Medulla oblongata (tissue), 1 donor: ENCODE measurements at regions not wholly inside any gene's neighbourhood (a gene's known extent, or its start where the extent isn't known, plus 50 kb on each side); places are given as distances from the start of the nearest gene placed in this dataset.

Source experiments
- DNase-seq: peaks from one replicate; pipeline ENCODE4 v3.0.0-alpha.2; 2015; ENCODE audit errors: extremely low spot score

GRCh38 chr16:17861981-17862479 is 391.3 kb upstream of the XYLT1 start:
- no peak for DNase-seq

GRCh38 chr16:17858061-17858460 is 387.3 kb upstream of the XYLT1 start:
- DNase-seq: no peak

- DNase-seq: no peak
Observed at GRCh38 chr16:17853958-17854357, 383.2 kb upstream of the XYLT1 start.

- no peak for DNase-seq
Observed at GRCh38 chr16:17852977-17853702, 382.4 kb upstream of the XYLT1 start.

GRCh38 chr16:17850581-17851250 is 380.0 kb upstream of the XYLT1 start:
- no peak for DNase-seq

GRCh38 chr16:17847234-17847795 is 376.6 kb upstream of the XYLT1 start:
- DNase-seq: no peak

GRCh38 chr16:17846030-17846429 is 375.3 kb upstream of the XYLT1 start:
- no peak for DNase-seq

- DNase-seq: no peak
Observed at GRCh38 chr16:17845031-17845430, 374.3 kb upstream of the XYLT1 start.

GRCh38 chr16:17843905-17844304 is 373.1 kb upstream of the XYLT1 start:
- no peak for DNase-seq

- no peak for DNase-seq
Observed at GRCh38 chr16:17839907-17840306, 369.1 kb upstream of the XYLT1 start.

GRCh38 chr16:17839272-17839671 is 368.5 kb upstream of the XYLT1 start:
- DNase-seq: no peak

- no peak for DNase-seq
Observed at GRCh38 chr16:17836868-17837602, 366.3 kb upstream of the XYLT1 start.

- DNase-seq: no peak
Observed at GRCh38 chr16:17835118-17835876, 364.5 kb upstream of the XYLT1 start.

GRCh38 chr16:17832738-17833137 is 362.0 kb upstream of the XYLT1 start:
- no peak for DNase-seq

- DNase-seq: no peak
Observed at GRCh38 chr16:17831330-17831729, 360.6 kb upstream of the XYLT1 start.

- DNase-seq: no peak
Observed at GRCh38 chr16:17830651-17831050, 359.9 kb upstream of the XYLT1 start.

GRCh38 chr16:17829811-17830210 is 359.1 kb upstream of the XYLT1 start:
- DNase-seq: no peak

- DNase-seq: no peak
Observed at GRCh38 chr16:17828012-17828411, 357.3 kb upstream of the XYLT1 start.

- no peak for DNase-seq
Observed at GRCh38 chr16:17827313-17827712, 356.6 kb upstream of the XYLT1 start.

- DNase-seq: no peak
Observed at GRCh38 chr16:17817943-17818342, 347.2 kb upstream of the XYLT1 start.

- no peak for DNase-seq
Observed at GRCh38 chr16:17817260-17817659, 346.5 kb upstream of the XYLT1 start.

- DNase-seq: no peak
Observed at GRCh38 chr16:17812771-17813170, 342.0 kb upstream of the XYLT1 start.
